Activated T-cell treated with anti-CD3 and anti-CD28 coated beads, Interleukin-2, amount 50 U/mL, for 24 hours (primary cell): ENCODE measurements at regions not wholly inside any gene's neighbourhood (a gene's known extent, or its start where the extent isn't known, plus 50 kb on each side); places are given as distances from the start of the nearest gene placed in this dataset.

Experiments
- DNase-seq: peaks from one replicate; pipeline ENCODE4 v3.0.0-alpha.2; 2020
- H3K27ac Mint-ChIP-seq: 2 replicates; pipeline ENCODE4 v1.8.0; 2020; ENCODE audit warnings: mild to moderate bottlenecking, mixed read lengths
- H3K27me3 Mint-ChIP-seq: 2 replicates; pipeline ENCODE4 v1.8.0; 2020; ENCODE audit warnings: mixed read lengths
- H3K36me3 Mint-ChIP-seq: 2 replicates; pipeline ENCODE4 v1.8.0; 2020; ENCODE audit warnings: low read depth, mixed read lengths
- H3K4me1 Mint-ChIP-seq: 2 replicates; pipeline ENCODE4 v1.8.0; 2020; ENCODE audit warnings: low read depth, mixed read lengths
- H3K4me3 Mint-ChIP-seq: 2 replicates; pipeline ENCODE4 v1.8.0; 2020; ENCODE audit warnings: mild to moderate bottlenecking, moderate library complexity, mixed read lengths
- H3K9me3 Mint-ChIP-seq: 2 replicates; pipeline ENCODE4 v1.8.0; 2020; ENCODE audit warnings: mixed read lengths

DNA sequence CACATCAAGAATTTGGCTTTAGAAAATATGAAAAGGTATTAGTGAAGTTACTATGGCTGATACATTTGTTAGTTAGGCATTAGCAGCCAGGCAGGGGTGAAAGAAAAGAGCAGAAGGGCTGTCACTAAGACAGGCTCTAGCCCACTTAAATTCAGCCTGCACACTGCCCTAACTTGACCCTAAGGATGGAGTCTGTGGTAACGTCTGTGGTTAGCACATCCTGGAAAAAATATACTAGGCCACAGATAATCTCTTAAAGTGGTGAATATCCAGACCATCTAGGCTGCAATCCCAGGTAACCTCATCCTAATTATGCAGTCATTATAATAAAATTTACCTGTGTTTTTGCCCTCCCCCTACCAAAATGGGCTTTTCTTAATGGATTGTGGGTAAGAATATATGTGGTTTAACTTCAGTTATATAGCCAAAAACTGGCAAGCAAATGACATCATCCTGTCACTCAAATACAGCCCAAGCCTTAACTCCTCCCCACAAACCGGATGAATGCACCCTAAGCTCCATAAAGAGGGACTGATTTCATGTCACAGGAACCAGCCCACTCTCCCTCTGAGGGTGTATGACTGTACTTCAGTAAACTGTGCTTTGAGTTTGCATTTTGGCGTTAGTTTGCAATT lies 440.9 kb downstream of the LRFN5 start:
- H3K4me3 Mint-ChIP-seq: no peak overlapping the region
- H3K36me3 Mint-ChIP-seq: no peaks in the 10 kb centered on the region
- no peaks in the 10 kb centered on the region for H3K27me3 Mint-ChIP-seq
- H3K9me3 Mint-ChIP-seq: peaks cover 5% of the 10 kb centered on the region
- no peak overlapping the region for H3K27ac Mint-ChIP-seq
- H3K4me1 Mint-ChIP-seq: no peaks in the 10 kb centered on the region
- DNase-seq: no peak

- no peak overlapping the region for H3K27ac Mint-ChIP-seq
- H3K9me3 Mint-ChIP-seq: peaks cover 5% of the 10 kb centered on the region
- no peaks in the 10 kb centered on the region for H3K27me3 Mint-ChIP-seq
- DNase-seq: no peak
- H3K4me1 Mint-ChIP-seq: no peaks in the 10 kb centered on the region
- H3K4me3 Mint-ChIP-seq: no peak overlapping the region
- no peaks in the 10 kb centered on the region for H3K36me3 Mint-ChIP-seq
Measured at GRCh38 chr14:42045383-42045782, 438.7 kb downstream of the LRFN5 start.

- Mint-ChIP-seq H3K4me1 (no peaks in the 10 kb centered on the region), H3K27me3 (no peaks in the 10 kb centered on the region), H3K27ac (no peak overlapping the region), H3K36me3 (no peaks in the 10 kb centered on the region), H3K4me3 (no peak overlapping the region), H3K9me3 (peaks cover 12% of the 10 kb centered on the region)
- DNase-seq: no peak
Measured at GRCh38 chr14:42028607-42029006, 421.9 kb downstream of the LRFN5 start.

GRCh38 chr14:42027271-42027670 lies 420.6 kb downstream of the LRFN5 start:
- no peak for DNase-seq
- Mint-ChIP-seq H3K27me3 (no peaks in the 10 kb centered on the region), H3K36me3 (no peaks in the 10 kb centered on the region), H3K4me3 (no peak overlapping the region), H3K9me3 (peaks cover 12% of the 10 kb centered on the region), H3K4me1 (no peaks in the 10 kb centered on the region), H3K27ac (no peak overlapping the region)

GRCh38 chr14:42023452-42023851 lies 416.8 kb downstream of the LRFN5 start:
- no peak overlapping the region for H3K4me3 Mint-ChIP-seq
- H3K27ac Mint-ChIP-seq: no peak overlapping the region
- peaks cover 13% of the 10 kb centered on the region for H3K9me3 Mint-ChIP-seq
- H3K4me1 Mint-ChIP-seq: no peaks in the 10 kb centered on the region
- H3K27me3 Mint-ChIP-seq: no peaks in the 10 kb centered on the region
- no peak for DNase-seq
- no peaks in the 10 kb centered on the region for H3K36me3 Mint-ChIP-seq

- H3K27me3 Mint-ChIP-seq: no peaks in the 10 kb centered on the region
- H3K27ac Mint-ChIP-seq: no peak overlapping the region
- H3K36me3 Mint-ChIP-seq: no peaks in the 10 kb centered on the region
- no peaks in the 10 kb centered on the region for H3K4me1 Mint-ChIP-seq
- H3K9me3 Mint-ChIP-seq: peaks cover 9% of the 10 kb centered on the region
- H3K4me3 Mint-ChIP-seq: no peak overlapping the region
- DNase-seq: no peak
Measured at GRCh38 chr14:42014301-42014700, 407.6 kb downstream of the LRFN5 start.

DNA sequence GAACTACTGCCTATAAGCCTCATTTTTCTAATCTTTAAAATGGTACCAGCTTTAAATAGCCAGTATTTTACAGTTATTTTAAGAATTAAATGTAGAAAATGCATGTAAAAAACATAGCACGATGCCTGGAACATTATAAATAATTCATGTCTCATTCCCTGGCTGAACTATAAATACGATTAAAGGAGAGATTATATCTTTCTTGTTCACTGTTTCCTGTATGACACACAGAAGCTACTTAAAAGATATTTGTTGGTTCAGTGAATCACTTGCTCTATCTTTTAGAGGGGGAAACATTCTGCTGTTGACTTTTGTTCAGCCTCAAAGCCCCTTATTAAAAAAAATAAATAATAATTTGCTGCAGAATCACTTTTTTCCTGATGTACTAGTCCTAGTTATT lies 406.9 kb downstream of the LRFN5 start:
- no peak overlapping the region for H3K27ac Mint-ChIP-seq
- peaks cover 9% of the 10 kb centered on the region for H3K9me3 Mint-ChIP-seq
- DNase-seq: no peak
- no peaks in the 10 kb centered on the region for H3K27me3 Mint-ChIP-seq
- H3K4me3 Mint-ChIP-seq: no peak overlapping the region
- no peaks in the 10 kb centered on the region for H3K4me1 Mint-ChIP-seq
- H3K36me3 Mint-ChIP-seq: no peaks in the 10 kb centered on the region

- H3K27ac Mint-ChIP-seq: no peak overlapping the region
- no peaks in the 10 kb centered on the region for H3K27me3 Mint-ChIP-seq
- H3K9me3 Mint-ChIP-seq: peaks cover 11% of the 10 kb centered on the region
- H3K4me3 Mint-ChIP-seq: no peak overlapping the region
- no peaks in the 10 kb centered on the region for H3K4me1 Mint-ChIP-seq
- H3K36me3 Mint-ChIP-seq: no peaks in the 10 kb centered on the region
- no peak for DNase-seq
Measured at GRCh38 chr14:42013153-42013552, 406.5 kb downstream of the LRFN5 start.

DNA sequence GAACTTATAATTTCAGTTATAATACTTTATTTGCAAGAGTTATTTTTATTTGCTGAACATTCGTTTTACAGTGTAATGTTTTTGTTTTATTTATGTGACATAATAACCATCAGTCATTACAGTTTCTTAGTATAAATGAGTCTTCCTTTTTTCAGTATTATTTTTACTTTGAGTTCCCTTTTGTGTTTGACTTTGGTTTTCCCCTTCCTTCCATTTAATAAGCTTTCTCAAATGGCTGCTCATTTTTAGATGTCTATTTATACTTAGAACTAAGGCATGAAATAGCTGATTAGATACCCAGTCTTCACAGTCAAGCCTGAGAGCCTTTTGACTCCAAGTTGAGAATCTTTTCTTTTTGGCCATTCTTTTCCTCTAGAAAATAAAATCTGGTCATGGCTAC lies 404.5 kb downstream of the LRFN5 start:
- Mint-ChIP-seq H3K9me3 (peaks cover 9% of the 10 kb centered on the region), H3K36me3 (no peaks in the 10 kb centered on the region), H3K27ac (no peak overlapping the region), H3K4me1 (no peaks in the 10 kb centered on the region), H3K27me3 (no peaks in the 10 kb centered on the region), H3K4me3 (no peak overlapping the region)
- no peak for DNase-seq

- Mint-ChIP-seq H3K27me3 (no peaks in the 10 kb centered on the region), H3K36me3 (no peaks in the 10 kb centered on the region), H3K27ac (no peak overlapping the region), H3K4me3 (no peak overlapping the region), H3K9me3 (peaks cover 3% of the 10 kb centered on the region), H3K4me1 (no peaks in the 10 kb centered on the region)
- DNase-seq: no peak
Measured at GRCh38 chr14:42004321-42004720, 397.6 kb downstream of the LRFN5 start.

- H3K9me3 Mint-ChIP-seq: no peaks in the 10 kb centered on the region
- H3K4me1 Mint-ChIP-seq: no peaks in the 10 kb centered on the region
- no peak overlapping the region for H3K4me3 Mint-ChIP-seq
- DNase-seq: no peak
- H3K27ac Mint-ChIP-seq: no peak overlapping the region
- no peaks in the 10 kb centered on the region for H3K36me3 Mint-ChIP-seq
- H3K27me3 Mint-ChIP-seq: no peaks in the 10 kb centered on the region
Measured at GRCh38 chr14:42002141-42002540, 395.5 kb downstream of the LRFN5 start.

- Mint-ChIP-seq H3K27me3 (no peaks in the 10 kb centered on the region), H3K4me1 (no peaks in the 10 kb centered on the region), H3K4me3 (no peak overlapping the region), H3K36me3 (no peaks in the 10 kb centered on the region), H3K9me3 (no peaks in the 10 kb centered on the region), H3K27ac (no peak overlapping the region)
- no peak for DNase-seq
Measured at GRCh38 chr14:42001431-42001830, 394.8 kb downstream of the LRFN5 start.

DNA sequence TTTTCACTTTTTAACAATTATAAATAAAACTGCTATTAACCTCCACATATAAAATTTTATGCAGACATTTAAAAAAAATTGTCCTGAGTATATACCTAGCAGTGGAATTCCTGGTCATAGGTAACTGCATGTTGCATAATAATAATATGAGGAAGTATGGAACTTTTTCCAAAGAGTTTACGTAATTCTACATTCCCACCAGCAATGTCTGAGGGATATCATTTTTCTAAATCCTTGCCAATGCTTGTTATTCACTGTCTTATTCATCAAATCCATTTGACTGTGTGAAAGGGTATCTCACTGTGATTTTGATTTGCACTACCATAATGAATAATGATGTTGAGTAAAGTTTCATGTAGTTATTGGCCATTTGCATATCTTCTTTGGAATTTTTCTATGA lies 393.8 kb downstream of the LRFN5 start:
- Mint-ChIP-seq H3K27ac (no peak overlapping the region), H3K27me3 (no peaks in the 10 kb centered on the region), H3K4me1 (no peaks in the 10 kb centered on the region), H3K36me3 (no peaks in the 10 kb centered on the region), H3K9me3 (no peaks in the 10 kb centered on the region), H3K4me3 (no peak overlapping the region)
- DNase-seq: no peak

DNA sequence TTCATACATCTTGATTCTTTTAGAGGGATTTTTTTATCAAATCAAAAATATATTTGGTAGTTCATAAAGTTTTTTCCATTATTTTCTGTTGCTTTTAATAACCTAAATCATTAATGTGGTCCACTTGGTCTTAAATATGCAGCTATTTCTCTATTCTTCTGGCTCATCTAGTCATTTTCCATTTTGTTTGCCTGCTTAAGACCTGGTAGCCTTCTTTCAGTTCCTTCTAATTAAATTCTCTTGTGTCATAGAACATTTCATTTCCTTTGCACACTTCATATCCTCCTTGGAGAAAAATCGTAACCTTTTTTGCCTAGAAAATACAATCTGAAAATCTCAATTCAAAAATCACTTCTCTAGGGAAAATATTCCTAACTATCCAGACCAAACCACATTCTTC lies 387.0 kb downstream of the LRFN5 start:
- Mint-ChIP-seq H3K36me3 (no peaks in the 10 kb centered on the region), H3K27ac (no peak overlapping the region), H3K27me3 (no peaks in the 10 kb centered on the region), H3K4me3 (no peak overlapping the region), H3K9me3 (peaks cover 1% of the 10 kb centered on the region), H3K4me1 (no peaks in the 10 kb centered on the region)
- no peak for DNase-seq

DNA sequence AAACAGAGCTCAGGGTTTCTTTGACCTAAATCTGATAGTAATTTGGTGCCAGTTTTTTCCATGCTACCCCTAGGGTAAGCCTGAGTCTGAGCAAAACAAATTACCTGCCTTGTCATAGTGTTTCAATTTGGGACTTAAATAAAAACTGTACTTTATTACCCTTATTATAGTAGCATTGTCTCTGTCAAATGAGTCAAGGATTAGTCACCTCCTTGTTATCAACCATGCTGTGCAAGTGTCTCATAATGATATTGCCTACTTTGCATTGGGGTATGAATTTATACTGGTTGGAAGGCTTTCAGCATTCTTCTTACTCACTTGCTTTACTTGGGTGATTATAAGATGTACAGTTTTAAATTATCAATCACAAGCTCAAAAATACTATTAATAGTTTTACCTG lies 380.0 kb downstream of the LRFN5 start:
- no peak overlapping the region for H3K27ac Mint-ChIP-seq
- no peak overlapping the region for H3K4me3 Mint-ChIP-seq
- H3K9me3 Mint-ChIP-seq: peaks cover 1% of the 10 kb centered on the region
- H3K4me1 Mint-ChIP-seq: no peaks in the 10 kb centered on the region
- no peaks in the 10 kb centered on the region for H3K36me3 Mint-ChIP-seq
- DNase-seq: no peak
- H3K27me3 Mint-ChIP-seq: no peaks in the 10 kb centered on the region

DNA sequence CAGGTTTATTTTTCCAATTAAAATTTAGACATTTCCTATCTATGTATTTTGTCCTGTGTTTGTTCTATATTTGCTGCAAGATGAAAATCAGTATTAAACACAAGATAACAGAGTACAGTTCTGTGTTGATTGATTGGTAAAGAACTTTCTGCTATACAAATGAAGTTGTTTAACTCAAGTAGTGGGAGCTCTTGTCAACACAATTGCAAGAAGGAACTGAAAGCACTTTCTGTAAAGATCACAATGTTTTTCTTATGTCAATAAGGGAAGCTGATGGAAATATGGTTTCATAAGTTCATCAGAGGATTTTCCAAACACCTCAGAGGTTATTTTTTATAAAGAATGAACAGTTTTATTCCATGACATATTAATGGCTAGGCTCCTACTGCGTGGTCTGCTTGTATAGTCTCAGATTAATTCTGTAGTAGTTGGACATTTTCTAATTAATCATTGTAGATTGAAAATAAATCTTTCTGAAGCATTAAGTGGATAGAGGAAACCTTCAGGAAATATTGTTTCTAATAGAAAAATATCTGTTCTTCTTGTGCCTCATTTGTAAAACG lies 379.5 kb downstream of the LRFN5 start:
- Mint-ChIP-seq H3K4me3 (no peak overlapping the region), H3K36me3 (no peaks in the 10 kb centered on the region), H3K4me1 (no peaks in the 10 kb centered on the region), H3K27me3 (no peaks in the 10 kb centered on the region), H3K27ac (no peak overlapping the region), H3K9me3 (peaks cover 2% of the 10 kb centered on the region)
- no peak for DNase-seq
